NCI-H2107 treated with DMSO at 0.1 percent for 48 hours (cell line): ENCODE measurements at regions not wholly inside any gene's neighbourhood (a gene's known extent, or its start where the extent isn't known, plus 50 kb on each side); places are given as distances from the start of the nearest gene placed in this dataset.
"Not testable (repeated sequence)": the region's sequence is repeated elsewhere in the genome, so short reads cannot be mapped to it uniquely, and the experiment has no call there.

Experiments
- DNase-seq: peaks from one replicate; lab custom pipeline; 2025; ENCODE audit not compliant: unreplicated experiment; lab: John Stamatoyannopoulos, UW

GRCh38 chr10:37067576-37067975 is 57.8 kb upstream of the ANKRD30A start:
- no peak for DNase-seq

- DNase-seq = not testable (repeated sequence)
Observed at GRCh38 chr10:37062296-37062695, 63.1 kb upstream of the ANKRD30A start.

GRCh38 chr10:37057261-37057660 is 68.1 kb upstream of the ANKRD30A start:
- DNase-seq = no peak

- no peak for DNase-seq
Observed at GRCh38 chr10:37053476-37053875, 71.9 kb upstream of the ANKRD30A start.

- not testable (repeated sequence) for DNase-seq
Observed at GRCh38 chr10:37049982-37050381, 75.4 kb upstream of the ANKRD30A start.

GRCh38 chr10:37044319-37044718 is 81.1 kb upstream of the ANKRD30A start:
- DNase-seq = not testable (repeated sequence)

- DNase-seq = no peak
Observed at GRCh38 chr10:37035853-37036252, 89.5 kb upstream of the ANKRD30A start.

- DNase-seq = no peak
Observed at GRCh38 chr10:37015498-37015897, 109.9 kb upstream of the ANKRD30A start.

- DNase-seq = no peak
Observed at GRCh38 chr10:37010741-37011140, 114.7 kb upstream of the ANKRD30A start.

- not testable (repeated sequence) for DNase-seq
Observed at GRCh38 chr10:37008276-37008675, 117.1 kb upstream of the ANKRD30A start.

- DNase-seq = no peak
Observed at GRCh38 chr10:37003126-37003525, 122.3 kb upstream of the ANKRD30A start.

GRCh38 chr10:36995806-36996205 is 129.6 kb upstream of the ANKRD30A start:
- DNase-seq = not testable (repeated sequence)

- DNase-seq = no peak
Observed at GRCh38 chr10:36994886-36995285, 130.5 kb upstream of the ANKRD30A start.

- DNase-seq = no peak
Observed at GRCh38 chr10:36989233-36989632, 136.2 kb upstream of the ANKRD30A start.

- no peak for DNase-seq
Observed at GRCh38 chr10:36946598-36946997, 178.8 kb upstream of the ANKRD30A start.

- no peak for DNase-seq
Observed at GRCh38 chr10:36943544-36943943, 181.9 kb upstream of the ANKRD30A start.

- no peak for DNase-seq
Observed at GRCh38 chr10:36942616-36943015, 182.8 kb upstream of the ANKRD30A start.

GRCh38 chr10:36903040-36903439 is 222.4 kb upstream of the ANKRD30A start:
- no peak for DNase-seq

- no peak for DNase-seq
Observed at GRCh38 chr10:36899652-36900051, 225.7 kb upstream of the ANKRD30A start.

GRCh38 chr10:36888925-36889573 is 236.3 kb upstream of the ANKRD30A start:
- peak; percentile 2 for DNase-seq

- no peak for DNase-seq
Observed at GRCh38 chr10:36886303-36886891, 239.0 kb upstream of the ANKRD30A start.

- DNase-seq = no peak
Observed at GRCh38 chr10:36885746-36886145, 239.7 kb upstream of the ANKRD30A start.

- no peak for DNase-seq
Observed at GRCh38 chr10:36882781-36883180, 242.6 kb upstream of the ANKRD30A start.
